ENCODE measurements at regions not wholly inside any gene's neighbourhood (a gene's known extent, or its start where the extent isn't known, plus 50 kb on each side); places are given as distances from the start of the nearest gene placed in this dataset.
"Not testable (repeated sequence)": the region's sequence is repeated elsewhere in the genome, so short reads cannot be mapped to it uniquely, and the experiment has no call there.

DNA sequence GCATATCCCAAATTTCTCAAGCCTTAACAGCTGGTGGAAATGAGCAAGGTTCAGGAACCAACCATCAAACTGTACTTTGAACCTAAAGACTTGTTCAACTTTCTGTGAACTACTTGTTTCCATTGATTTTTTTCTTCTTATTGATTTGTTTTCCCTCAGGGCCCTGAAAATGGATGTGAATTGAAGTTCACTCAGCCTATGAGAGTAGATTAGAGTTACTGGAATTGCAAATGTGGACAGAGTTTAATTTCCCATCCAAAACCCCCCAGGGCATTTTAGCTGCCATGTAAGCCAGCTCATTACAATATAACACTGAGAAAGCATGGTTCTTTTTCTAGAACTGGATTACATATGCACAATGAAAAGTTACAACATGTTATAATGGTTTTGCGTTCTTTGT, 1105.7 kb downstream of the REEP3 start:
- in situ Hi-C loops (cut with MboI; ENCODE audit: low sequenced_read_pairs): no loop called here

DNA sequence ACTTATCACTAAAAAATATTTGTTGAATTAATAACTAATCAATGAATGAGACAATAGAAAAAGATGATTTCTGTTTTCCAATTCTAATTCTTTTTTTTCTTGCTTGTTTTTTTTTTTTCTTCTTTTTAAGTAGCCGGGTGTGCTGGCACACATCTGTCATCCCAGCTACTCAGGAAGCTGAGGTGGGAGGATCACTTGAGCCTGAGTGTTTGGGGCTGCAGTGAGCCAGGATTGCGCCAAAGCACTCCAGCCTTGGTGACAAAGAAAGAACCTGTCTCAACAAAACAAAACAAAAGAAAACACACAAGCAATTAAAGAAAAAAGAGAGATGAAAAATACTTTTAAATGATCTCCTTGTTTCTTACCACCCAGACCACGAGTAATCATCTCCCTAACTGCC, 1109.3 kb downstream of the REEP3 start:
- in situ Hi-C loops (cut with MboI; ENCODE audit: low sequenced_read_pairs): no loop called here

DNA sequence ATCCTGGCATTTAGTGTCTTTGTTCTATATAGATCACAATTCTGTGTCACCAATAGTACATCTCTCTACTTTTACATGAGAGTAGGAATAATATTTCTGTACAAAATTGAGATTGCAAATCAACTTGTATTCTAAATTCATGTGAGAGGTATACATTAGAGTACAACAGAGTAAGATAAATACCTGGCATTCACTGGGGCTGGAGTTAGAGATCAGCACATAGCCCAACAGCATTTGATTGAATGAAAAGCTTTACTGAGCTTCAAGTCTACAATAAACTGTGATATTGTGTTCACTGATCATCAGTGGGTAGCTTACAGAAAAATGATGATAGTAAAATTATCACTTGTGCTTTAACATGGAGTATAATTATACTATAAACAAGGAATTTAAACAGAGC, 1114.7 kb downstream of the REEP3 start:
- in situ Hi-C loops (cut with MboI; ENCODE audit: low sequenced_read_pairs): no loop called here

GRCh38 chr10:64636461-64636860, 1115.3 kb downstream of the REEP3 start:
- in situ Hi-C loops (cut with MboI; ENCODE audit: low sequenced_read_pairs): no loop called here

GRCh38 chr10:64637939-64638338, 1116.7 kb downstream of the REEP3 start:
- in situ Hi-C loops (cut with MboI; ENCODE audit: low sequenced_read_pairs): no loop called here

GRCh38 chr10:64648915-64649314, 1127.7 kb downstream of the REEP3 start:
- in situ Hi-C loops (cut with MboI; ENCODE audit: low sequenced_read_pairs): no loop called here

DNA sequence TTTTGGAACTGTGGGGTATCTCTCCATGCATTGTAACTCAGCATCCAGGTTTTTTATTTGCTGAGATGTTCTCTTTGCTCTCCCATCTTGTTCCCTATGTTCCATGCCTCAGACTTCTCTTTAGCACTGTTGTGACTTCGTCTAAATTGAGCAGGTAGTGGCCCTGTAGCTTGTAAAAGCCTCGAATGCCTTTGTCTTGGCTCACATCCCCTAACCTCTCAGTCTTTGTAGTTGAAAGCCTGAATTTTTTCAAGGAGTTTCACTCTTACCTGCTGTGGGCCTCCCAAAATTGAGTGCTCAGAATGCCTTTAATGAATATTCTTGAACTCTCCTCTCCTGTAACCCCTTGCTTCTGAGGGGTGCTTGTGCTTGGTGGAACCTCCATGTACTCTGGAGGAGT, 1137.3 kb downstream of the REEP3 start:
- in situ Hi-C loops (cut with MboI; ENCODE audit: low sequenced_read_pairs): no loop called here

DNA sequence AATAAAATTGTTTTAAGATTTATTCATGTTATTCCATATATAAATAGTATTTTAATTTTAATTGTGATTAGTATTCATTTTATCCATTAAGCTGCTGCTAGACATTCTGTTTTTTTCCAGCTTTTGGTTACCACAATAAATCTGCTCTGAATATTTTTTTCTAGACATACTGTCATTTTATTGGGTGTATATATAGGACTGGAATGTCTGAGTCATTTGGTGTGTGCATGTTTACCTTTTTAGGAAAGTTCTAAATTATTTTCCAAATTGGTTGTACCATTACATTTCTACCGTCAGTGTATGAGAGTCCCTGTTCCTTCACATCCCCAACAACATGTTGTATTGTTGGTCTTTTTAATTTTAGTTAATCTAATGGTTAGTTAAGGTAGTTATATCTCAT, 1138.1 kb downstream of the REEP3 start:
- in situ Hi-C loops (cut with MboI; ENCODE audit: low sequenced_read_pairs): no loop called here

GRCh38 chr10:64682043-64682442, 1160.8 kb downstream of the REEP3 start:
- in situ Hi-C loops (cut with MboI; ENCODE audit: low sequenced_read_pairs): no loop called here

GRCh38 chr10:64690194-64690593, 1169.0 kb downstream of the REEP3 start:
- in situ Hi-C loops (cut with MboI; ENCODE audit: low sequenced_read_pairs): no loop called here

DNA sequence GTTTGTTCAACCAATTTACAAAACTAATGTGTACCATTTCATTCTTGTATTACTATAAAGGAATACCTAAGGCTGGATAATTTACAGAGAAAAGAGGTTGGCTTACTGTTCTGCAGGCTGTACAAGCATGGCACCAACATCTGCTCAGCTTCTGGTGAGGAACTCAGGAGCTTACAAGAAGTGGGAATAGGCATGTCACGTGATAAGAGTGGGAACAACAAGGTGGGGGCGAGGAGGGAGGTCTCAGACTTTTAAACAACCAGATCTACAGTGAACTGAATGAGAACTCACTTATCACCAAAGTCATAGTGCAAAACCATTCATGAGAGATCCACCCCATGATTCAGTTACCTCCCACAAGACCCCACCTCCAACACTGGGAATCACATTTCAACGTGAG, 1178.0 kb downstream of the REEP3 start:
- in situ Hi-C loops (cut with MboI; ENCODE audit: low sequenced_read_pairs): no loop called here

DNA sequence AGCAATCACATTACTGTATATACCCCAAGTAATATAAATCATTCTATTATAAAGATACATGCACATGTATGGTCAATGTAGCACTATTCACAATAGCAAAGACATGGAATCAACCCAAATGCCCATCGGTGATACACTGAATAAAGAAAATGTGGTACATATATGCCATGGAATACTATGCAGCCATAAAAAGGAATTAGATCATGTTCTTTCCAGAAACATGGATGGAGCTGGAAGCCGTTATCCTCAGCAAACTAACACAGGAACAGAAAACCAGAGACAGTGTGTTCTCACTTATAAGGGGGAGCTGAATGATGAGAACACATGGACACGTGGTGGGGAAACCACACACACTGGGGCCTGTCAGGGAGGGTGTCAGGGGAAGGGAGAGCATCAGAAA, 1180.9 kb downstream of the REEP3 start:
- in situ Hi-C loops (cut with MboI; ENCODE audit: low sequenced_read_pairs): not testable (repeated sequence)

DNA sequence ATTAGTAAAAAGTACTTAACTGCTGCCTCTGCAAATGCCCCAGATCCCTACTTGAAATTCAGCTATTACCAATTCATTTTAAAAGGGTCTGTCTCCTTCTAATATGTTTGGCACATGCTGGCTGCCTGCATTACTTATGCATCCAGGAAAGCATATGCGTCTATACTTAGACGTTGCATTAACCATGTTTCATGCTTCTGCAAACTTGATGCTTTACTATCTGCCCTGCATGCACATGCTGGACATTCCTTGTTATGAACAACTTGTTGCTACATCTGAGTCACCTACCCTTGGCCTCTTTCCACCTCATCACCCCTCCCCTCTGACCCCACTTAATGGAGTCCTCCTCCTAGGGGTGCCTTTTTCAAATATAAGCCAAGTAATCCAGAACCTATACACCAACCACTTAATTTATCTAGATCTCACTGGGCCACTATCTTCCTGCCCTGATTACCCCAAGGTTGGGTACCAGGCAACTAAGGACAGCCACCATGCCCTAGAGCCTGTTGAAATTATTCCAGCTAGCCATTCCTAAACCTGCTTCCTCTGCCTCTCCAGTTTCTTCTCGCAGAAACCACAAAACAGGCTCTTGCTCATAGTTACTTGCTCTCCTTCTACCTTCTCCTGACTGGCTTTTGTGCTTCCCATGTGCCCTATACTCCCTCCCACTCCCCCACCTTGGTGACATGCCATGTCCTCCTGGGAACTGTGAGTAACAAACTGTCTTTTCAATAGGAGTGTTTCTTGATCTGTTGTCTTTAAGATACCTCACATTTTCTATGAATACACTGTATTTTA, 1187.9 kb downstream of the REEP3 start:
- in situ Hi-C loops (cut with MboI; ENCODE audit: low sequenced_read_pairs): no loop called here

- in situ Hi-C loops (cut with MboI; ENCODE audit: low sequenced_read_pairs): no loop called here
Measured at GRCh38 chr10:64726466-64726865, 1205.3 kb downstream of the REEP3 start.

DNA sequence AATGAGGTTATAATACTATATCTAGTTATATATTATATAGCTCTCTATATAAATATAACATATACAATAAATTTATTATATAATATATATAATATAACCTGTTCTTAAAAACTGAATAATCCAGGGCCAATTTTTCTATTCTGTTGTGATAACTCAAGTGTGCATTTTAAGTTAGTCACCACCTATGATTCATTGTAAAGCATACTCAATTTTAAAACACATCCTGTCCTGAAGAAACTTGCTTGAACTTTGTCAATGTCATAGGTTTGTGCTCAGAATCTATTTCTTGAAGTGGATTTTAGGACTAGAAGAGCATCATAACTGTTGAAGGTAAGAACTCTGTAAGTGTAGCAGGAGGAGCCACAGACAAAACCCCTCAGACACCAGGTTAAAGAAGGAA, 1209.8 kb downstream of the REEP3 start:
- in situ Hi-C loops (cut with MboI; ENCODE audit: low sequenced_read_pairs): no loop called here

DNA sequence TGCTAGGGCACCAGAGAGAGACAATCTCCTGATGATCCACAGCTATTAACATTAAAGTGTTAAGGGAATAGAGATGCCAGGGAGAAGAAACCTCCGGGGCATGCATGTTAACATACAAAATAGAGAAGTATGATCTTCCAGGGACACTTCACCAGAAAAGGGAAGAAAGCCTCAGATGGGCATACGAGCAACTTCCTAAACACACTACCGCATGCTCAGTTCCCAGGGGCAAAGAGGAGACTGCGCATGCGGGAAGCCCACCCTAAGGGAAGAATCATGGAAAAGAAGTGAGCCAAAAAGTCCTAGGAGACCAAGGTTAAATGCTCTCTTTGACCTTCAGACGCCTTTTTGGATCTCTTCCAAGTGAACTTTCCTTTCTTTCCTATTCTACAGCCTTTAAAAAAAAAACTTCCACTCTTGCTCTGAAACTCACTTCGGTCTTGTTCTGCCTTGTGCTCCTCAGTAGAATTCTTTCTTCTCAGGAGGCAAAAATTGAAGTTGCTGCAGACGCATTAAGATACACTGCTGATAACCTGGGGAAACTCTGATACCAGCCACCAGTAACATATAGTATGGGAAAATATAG, 1211.3 kb downstream of the REEP3 start:
- in situ Hi-C loops (cut with MboI; ENCODE audit: low sequenced_read_pairs): no loop called here

DNA sequence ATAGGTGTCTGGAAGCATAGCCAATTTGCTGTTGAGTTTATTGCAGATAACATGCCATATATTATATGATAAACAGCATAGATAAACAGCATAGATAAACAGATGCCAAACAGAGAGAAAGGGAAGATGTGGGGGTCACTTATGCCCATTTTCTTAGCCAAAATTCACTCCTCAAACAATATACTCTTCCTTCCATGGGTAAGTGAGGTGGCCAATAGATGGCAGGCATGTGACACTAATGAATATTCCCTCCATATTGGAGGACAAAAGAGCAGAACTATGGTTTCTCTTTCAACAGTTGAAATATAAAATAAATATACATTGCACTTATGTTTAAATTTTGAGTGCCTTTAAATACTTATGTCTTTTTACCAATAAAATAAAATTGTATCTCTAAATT, 1212.8 kb downstream of the REEP3 start:
- in situ Hi-C loops (cut with MboI; ENCODE audit: low sequenced_read_pairs): no loop called here

GRCh38 chr10:64738462-64738861, 1217.3 kb downstream of the REEP3 start:
- in situ Hi-C loops (cut with MboI; ENCODE audit: low sequenced_read_pairs): no loop called here

DNA sequence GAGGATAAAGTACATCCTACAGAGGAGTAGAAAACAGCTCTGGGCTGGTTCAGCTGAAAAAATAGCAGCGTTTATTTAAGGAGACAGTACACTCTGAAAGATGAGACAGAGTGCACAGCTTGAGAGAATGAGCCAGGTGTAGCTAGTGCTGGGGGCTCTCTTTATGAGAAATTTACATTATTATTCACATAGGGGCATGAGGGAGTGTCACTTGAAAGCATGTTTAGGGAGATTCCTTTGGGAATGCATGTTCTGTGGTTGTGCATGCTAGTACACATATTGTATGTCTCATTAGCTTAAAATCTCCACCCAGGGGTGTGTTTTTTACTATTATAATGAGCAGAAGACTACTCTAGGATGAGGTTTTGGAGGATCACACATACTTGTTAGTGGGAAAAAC, 1224.4 kb downstream of the REEP3 start:
- in situ Hi-C loops (cut with MboI; ENCODE audit: low sequenced_read_pairs): no loop called here

DNA sequence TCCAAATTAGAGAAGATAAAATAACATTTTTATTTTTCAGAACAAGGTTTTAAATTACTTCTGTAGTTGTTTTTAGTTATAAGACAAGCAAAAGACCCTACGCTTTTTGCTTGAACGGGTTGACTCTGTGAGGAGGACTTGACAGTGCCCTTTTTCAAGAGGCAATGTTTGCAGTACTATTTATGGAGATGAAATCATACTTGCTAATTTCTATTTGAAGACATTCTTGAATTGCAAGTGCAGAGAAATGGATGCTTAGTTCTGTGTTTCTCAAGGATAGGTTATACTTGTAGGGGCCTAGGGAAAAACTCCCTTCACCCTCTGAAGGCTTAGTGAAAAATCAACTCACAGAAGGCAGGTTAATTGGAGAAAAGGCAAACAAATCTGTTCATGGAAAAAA, 1229.5 kb downstream of the REEP3 start:
- in situ Hi-C loops (cut with MboI; ENCODE audit: low sequenced_read_pairs): no loop called here

DNA sequence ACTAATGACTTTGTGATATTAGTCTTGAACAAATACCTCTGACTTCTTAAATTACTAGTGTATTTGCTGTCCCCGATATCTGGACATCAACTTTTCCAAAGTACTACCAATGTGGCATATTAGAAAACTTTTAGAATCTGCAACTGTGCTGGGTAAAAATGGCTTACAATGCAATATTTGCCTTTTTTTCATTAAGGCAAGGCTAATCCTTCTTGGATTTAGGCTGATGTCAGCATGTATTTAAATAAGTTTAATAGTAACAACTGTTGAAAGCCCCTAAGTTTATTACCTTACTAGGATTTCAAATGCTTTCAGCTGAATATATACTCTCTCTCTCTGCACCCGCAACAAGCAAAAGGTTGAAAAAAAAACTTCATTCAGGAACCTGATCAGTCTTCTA, 1232.3 kb downstream of the REEP3 start:
- in situ Hi-C loops (cut with MboI; ENCODE audit: low sequenced_read_pairs): no loop called here

DNA sequence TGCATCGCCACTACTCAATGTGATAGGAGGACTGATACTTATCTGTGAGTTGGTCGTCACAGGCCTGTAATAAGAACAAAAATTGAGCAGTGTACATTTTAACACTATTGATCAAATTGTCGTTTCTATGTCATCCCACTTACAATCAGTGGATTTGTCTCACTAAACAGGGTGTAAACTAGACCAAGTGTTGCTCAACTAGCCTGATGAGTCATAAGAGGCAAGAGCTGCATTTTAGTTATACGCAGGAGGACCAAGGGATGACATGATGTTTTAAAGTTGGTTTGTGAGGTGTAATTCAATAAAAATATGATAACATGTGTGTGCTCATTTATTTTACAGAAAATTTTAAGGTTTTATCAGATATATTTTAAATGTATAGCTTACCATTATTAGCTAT, 1239.2 kb downstream of the REEP3 start:
- in situ Hi-C loops (cut with MboI; ENCODE audit: low sequenced_read_pairs): no loop called here

GRCh38 chr10:64762861-64763260, 1241.7 kb downstream of the REEP3 start:
- in situ Hi-C loops (cut with MboI; ENCODE audit: low sequenced_read_pairs): no loop called here

Data from HL-60/S4 treated with phorbol 12-myristate 13-acetate at 8.2 ng/mL for 4 days and 3 days (cell line).